HEK293 (cell line): ENCODE measurements at regions not wholly inside any gene's neighbourhood (a gene's known extent, or its start where the extent isn't known, plus 50 kb on each side); places are given as distances from the start of the nearest gene placed in this dataset.

Experiments
- CTCF ChIA-PET: fragments of 350-600 bp; formaldehyde crosslinking; extraction: SDS; loops from one replicate; lab custom pipeline; 2021; ENCODE audit warnings: antibody characterized with exemption; lab: Yijun Ruan, JAX
- POLR2A ChIA-PET: fragments of 300-600 bp; formaldehyde crosslinking; extraction: SDS; loops from one replicate; lab custom pipeline; 2020; ENCODE audit warnings: antibody characterized with exemption, inconsistent platforms; lab: Yijun Ruan, JAX
- H3K27ac ChIP-seq: fragments of 200-500 bp; sonication (Bioruptor generic); 2 replicates; pipeline ENCODE4 v1.5.1; 2014; ENCODE audit warnings: low read depth, low read length, control low read depth, inconsistent platforms; ENCODE audit errors: extremely low read depth
- H3K36me3 ChIP-seq, 2 experiments: fragments of 200-500 bp in 1 of 2; sonication (Bioruptor generic) in 1 of 2; 1 replicate in 1 of 2; 2 replicates in 1 of 2; pipeline ENCODE4 v1.5.1; 2014 to 2017; ENCODE audit warnings: inconsistent platforms in 2 of 2, low read length in 2 of 2; ENCODE audit not compliant: control insufficient read depth in 2 of 2, insufficient read depth in 1 of 2
- H3K4me1 ChIP-seq: fragments of 200-500 bp; sonication (Bioruptor generic); 2 replicates; pipeline ENCODE4 v1.5.1; 2014; ENCODE audit warnings: mild to moderate bottlenecking, low read length, inconsistent platforms; ENCODE audit not compliant: control insufficient read depth, insufficient read depth
- H3K4me3 ChIP-seq: 2 replicates; pipeline ENCODE4 v1.5.1; 2011; ENCODE audit warnings: low read depth, mild to moderate bottlenecking, control low read depth, low read length, moderate library complexity
- H3K9me3 ChIP-seq: fragments of 200-500 bp; sonication (Bioruptor generic); 2 replicates; pipeline ENCODE4 v1.5.1; 2014; ENCODE audit warnings: low read depth, low read length, inconsistent platforms; ENCODE audit not compliant: control insufficient read depth, insufficient read depth
- FEZF1 ChIP-seq: fragments of 450-650 bp; formaldehyde crosslinking; IDR thresholded peaks from 2 replicates; pipeline ENCODE4 v1.5.1; 2016; ENCODE audit warnings: missing biosample characterization, missing genetic modification characterization
- KLF7 ChIP-seq: fragments of 450-650 bp; formaldehyde crosslinking; IDR thresholded peaks from 2 replicates; pipeline ENCODE4 v1.5.1; 2016; ENCODE audit warnings: missing biosample characterization, missing genetic modification characterization, borderline replicate concordance
- KLF9 ChIP-seq: fragments of 450-650 bp; formaldehyde crosslinking; IDR thresholded peaks from 2 replicates; pipeline ENCODE4 v1.5.1; 2016; ENCODE audit warnings: missing biosample characterization, missing genetic modification characterization, low read depth
- SCRT1 ChIP-seq: fragments of 450-650 bp; formaldehyde crosslinking; IDR thresholded peaks from 2 replicates; pipeline ENCODE4 v1.5.1; 2016; ENCODE audit warnings: missing biosample characterization, missing genetic modification characterization, borderline replicate concordance
- TCF7L2 ChIP-seq: IDR thresholded peaks from 2 replicates; pipeline ENCODE4 v1.6.1; 2011; ENCODE audit warnings: low read depth, mild to moderate bottlenecking, inconsistent platforms, low read length, moderate library complexity, borderline replicate concordance
- ZFP37 ChIP-seq: fragments of 450-650 bp; formaldehyde crosslinking; IDR thresholded peaks from 2 replicates; pipeline ENCODE4 v1.5.1; 2016; ENCODE audit warnings: missing biosample characterization, missing genetic modification characterization
- ZNF121 ChIP-seq: fragments of 450-650 bp; formaldehyde crosslinking; IDR thresholded peaks from 2 replicates; pipeline ENCODE4 v1.5.1; 2016; ENCODE audit warnings: missing biosample characterization, missing genetic modification characterization
- ZNF202 ChIP-seq: fragments of 450-650 bp; formaldehyde crosslinking; IDR thresholded peaks from 2 replicates; pipeline ENCODE4 v1.5.1; 2016; ENCODE audit warnings: missing biosample characterization, missing genetic modification characterization, borderline replicate concordance
- ZNF214 ChIP-seq: fragments of 450-650 bp; formaldehyde crosslinking; IDR thresholded peaks from 2 replicates; pipeline ENCODE4 v1.5.1; 2017; ENCODE audit warnings: missing biosample characterization, mild to moderate bottlenecking, missing genetic modification characterization, borderline replicate concordance
- ZNF341 ChIP-seq: fragments of 450-650 bp; formaldehyde crosslinking; IDR thresholded peaks from 2 replicates; pipeline ENCODE4; 2016; ENCODE audit warnings: low read depth, missing biosample characterization, missing genetic modification characterization
- ZNF48 ChIP-seq: fragments of 450-650 bp; formaldehyde crosslinking; IDR thresholded peaks from 2 replicates; pipeline ENCODE4 v1.5.1; 2016; ENCODE audit warnings: missing biosample characterization, missing genetic modification characterization
- ZNF544 ChIP-seq: fragments of 450-650 bp; formaldehyde crosslinking; IDR thresholded peaks from 2 replicates; pipeline ENCODE4 v1.5.0; 2017; ENCODE audit warnings: missing biosample characterization, missing genetic modification characterization
- ZNF561 ChIP-seq: fragments of 450-650 bp; IDR thresholded peaks from 2 replicates; pipeline ENCODE4 v1.5.1; 2018; ENCODE audit warnings: missing biosample characterization, missing genetic modification characterization, borderline replicate concordance
- ZNF677 ChIP-seq: fragments of 450-650 bp; IDR thresholded peaks from 2 replicates; pipeline ENCODE4 v1.5.0; 2018; ENCODE audit warnings: missing biosample characterization, mild to moderate bottlenecking, missing genetic modification characterization, moderate library complexity
- ZNF792 ChIP-seq: fragments of 450-650 bp; formaldehyde crosslinking; IDR thresholded peaks from 2 replicates; pipeline ENCODE4 v1.5.1; 2016; ENCODE audit warnings: missing biosample characterization, missing genetic modification characterization
- ZSCAN23 ChIP-seq: fragments of 450-650 bp; formaldehyde crosslinking; IDR thresholded peaks from 2 replicates; pipeline ENCODE4 v1.5.1; 2016; ENCODE audit warnings: missing biosample characterization, missing genetic modification characterization
- TF ChIP-seq, protein P1 (sequence below): sonication (generic); formaldehyde crosslinking; IDR thresholded peaks from 2 replicates; pipeline ENCODE4 v1.8.1; 2022; ENCODE audit warnings: mild to moderate bottlenecking, moderate library complexity, missing genetic modification reagents
- TF ChIP-seq, protein P2 (sequence below): fragments of 450-650 bp; formaldehyde crosslinking; IDR thresholded peaks from 2 replicates; pipeline ENCODE4 v1.5.1; 2016; ENCODE audit warnings: missing biosample characterization, missing genetic modification characterization
- TF ChIP-seq, protein P3 (sequence below): fragments of 450-650 bp; formaldehyde crosslinking; IDR thresholded peaks from 2 replicates; pipeline ENCODE4 v1.5.1; 2016; ENCODE audit warnings: missing biosample characterization, missing genetic modification characterization

DNA sequence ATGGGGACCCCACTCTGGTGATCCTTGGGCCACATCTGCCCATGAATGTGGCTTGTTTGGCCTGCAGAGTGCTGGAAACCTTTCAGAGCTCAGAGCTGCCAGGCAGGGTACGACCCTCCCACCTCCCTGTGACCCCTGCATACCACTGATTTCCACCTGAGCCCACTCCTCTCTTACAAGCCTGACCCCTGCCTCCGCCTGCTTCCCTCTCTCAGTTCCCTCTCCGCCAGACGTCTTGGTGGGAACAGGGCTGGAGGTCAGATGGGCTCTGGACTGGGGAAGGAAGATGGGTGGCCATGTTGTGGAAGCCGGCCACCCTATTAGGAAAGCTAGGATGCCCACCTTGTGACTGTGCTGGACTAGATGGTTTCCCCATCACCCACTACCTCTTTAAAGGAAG is 185.1 kb downstream of the KATNIP start:
- TF ChIP-seq, protein P1, sequence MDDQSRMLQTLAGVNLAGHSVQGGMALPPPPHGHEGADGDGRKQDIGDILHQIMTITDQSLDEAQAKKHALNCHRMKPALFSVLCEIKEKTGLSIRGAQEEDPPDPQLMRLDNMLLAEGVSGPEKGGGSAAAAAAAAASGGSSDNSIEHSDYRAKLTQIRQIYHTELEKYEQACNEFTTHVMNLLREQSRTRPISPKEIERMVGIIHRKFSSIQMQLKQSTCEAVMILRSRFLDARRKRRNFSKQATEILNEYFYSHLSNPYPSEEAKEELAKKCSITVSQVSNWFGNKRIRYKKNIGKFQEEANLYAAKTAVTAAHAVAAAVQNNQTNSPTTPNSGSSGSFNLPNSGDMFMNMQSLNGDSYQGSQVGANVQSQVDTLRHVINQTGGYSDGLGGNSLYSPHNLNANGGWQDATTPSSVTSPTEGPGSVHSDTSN = no peak
- no peak for TF ChIP-seq ZNF214
- TF ChIP-seq SCRT1 (tag by site-specific recombination) = no peak
- TF ChIP-seq ZNF121 (tag by site-specific recombination) = no peak
- no peak for TF ChIP-seq ZFP37 (tag by site-specific recombination)
- TF ChIP-seq, protein P2, sequence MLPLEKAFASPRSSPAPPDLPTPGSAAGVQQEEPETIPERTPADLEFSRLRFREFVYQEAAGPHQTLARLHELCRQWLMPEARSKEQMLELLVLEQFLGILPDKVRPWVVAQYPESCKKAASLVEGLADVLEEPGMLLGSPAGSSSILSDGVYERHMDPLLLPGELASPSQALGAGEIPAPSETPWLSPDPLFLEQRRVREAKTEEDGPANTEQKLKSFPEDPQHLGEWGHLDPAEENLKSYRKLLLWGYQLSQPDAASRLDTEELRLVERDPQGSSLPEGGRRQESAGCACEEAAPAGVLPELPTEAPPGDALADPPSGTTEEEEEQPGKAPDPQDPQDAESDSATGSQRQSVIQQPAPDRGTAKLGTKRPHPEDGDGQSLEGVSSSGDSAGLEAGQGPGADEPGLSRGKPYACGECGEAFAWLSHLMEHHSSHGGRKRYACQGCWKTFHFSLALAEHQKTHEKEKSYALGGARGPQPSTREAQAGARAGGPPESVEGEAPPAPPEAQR (tag by site-specific recombination) = no peak
- TF ChIP-seq, protein P3, sequence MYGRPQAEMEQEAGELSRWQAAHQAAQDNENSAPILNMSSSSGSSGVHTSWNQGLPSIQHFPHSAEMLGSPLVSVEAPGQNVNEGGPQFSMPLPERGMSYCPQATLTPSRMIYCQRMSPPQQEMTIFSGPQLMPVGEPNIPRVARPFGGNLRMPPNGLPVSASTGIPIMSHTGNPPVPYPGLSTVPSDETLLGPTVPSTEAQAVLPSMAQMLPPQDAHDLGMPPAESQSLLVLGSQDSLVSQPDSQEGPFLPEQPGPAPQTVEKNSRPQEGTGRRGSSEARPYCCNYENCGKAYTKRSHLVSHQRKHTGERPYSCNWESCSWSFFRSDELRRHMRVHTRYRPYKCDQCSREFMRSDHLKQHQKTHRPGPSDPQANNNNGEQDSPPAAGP (tag by site-specific recombination) = no peak
- no peak for TF ChIP-seq KLF7 (tag by site-specific recombination)
- Histone ChIP-seq H3K27ac (no peak overlapping the region), H3K4me1 (no peaks in the 10 kb centered on the region), H3K36me3 (no peaks in the 10 kb centered on the region), H3K9me3 (no peaks in the 10 kb centered on the region), H3K4me3 (no peak overlapping the region)
- ChIA-PET CTCF (no interaction called here), POLR2A (no interaction called here)

DNA sequence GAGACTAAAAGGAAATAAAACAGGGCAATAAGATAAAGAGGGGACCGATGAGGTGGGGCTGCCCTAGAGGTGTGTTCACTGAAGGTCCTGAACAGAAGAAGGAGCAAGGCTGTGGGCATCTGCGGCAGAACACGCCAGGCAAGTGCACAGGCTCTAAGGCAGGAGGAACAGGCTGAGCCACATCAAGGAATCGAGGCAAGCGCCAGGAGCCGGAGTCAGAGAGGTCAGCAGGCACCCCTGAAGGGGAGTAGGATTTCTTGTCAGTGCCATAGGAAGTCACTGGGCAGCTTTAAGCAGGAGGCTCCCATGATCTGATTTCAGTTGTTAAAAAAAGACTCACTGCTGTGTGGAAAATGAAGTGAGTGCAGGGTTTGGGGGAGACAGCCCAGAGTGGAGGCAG is 186.5 kb downstream of the KATNIP start:
- H3K36me3 ChIP-seq = peaks cover 0 to 5% of the 10 kb centered on the region in 2 experiments; a peak in 1 of 3 replicates
- H3K4me1 ChIP-seq = no peaks in the 10 kb centered on the region
- POLR2A ChIA-PET = no interaction called here
- no peak for TF ChIP-seq ZSCAN23 (tag by site-specific recombination)
- TF ChIP-seq ZNF544 (tag by site-specific recombination) = no peak
- TF ChIP-seq TCF7L2 = no peak
- no peak for TF ChIP-seq ZNF677 (tag by site-specific recombination)
- TF ChIP-seq ZNF792 (tag by site-specific recombination) = no peak
- no peak for TF ChIP-seq ZNF341 (tag by site-specific recombination)
- no peak for TF ChIP-seq ZNF48 (tag by site-specific recombination)
- TF ChIP-seq, all 188 proteins: peak for 0
- no peak overlapping the region for H3K4me3 ChIP-seq
- no peak overlapping the region for H3K27ac ChIP-seq
- no peaks in the 10 kb centered on the region for H3K9me3 ChIP-seq
- CTCF ChIA-PET = no interaction called here

DNA sequence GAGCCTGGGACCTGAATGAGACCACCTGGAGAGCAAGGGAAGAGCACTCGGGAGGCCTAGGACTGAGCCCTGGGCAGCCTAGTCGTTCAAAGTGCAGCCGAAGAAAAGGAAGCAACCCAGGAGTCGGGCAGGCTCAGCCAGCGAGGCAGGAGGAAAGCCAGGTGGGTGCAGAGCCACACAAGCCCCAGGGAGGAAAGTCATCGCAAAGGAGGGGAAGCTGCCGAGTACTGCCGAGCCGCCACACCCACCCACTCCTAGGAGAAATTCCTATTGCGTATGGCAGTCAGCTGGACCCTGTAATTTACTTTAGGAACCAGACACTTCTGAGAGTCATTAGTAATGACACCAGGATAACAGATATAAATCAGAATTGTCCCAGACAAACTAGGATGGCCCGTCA is 187.6 kb downstream of the KATNIP start:
- Histone ChIP-seq H3K9me3 (no peaks in the 10 kb centered on the region), H3K4me1 (no peaks in the 10 kb centered on the region), H3K36me3 (peaks cover 0 to 5% of the 10 kb centered on the region in 2 experiments; a peak in 1 of 3 replicates), H3K4me3 (no peak overlapping the region), H3K27ac (no peak overlapping the region)
- CTCF ChIA-PET = no interaction called here
- POLR2A ChIA-PET = no interaction called here
- TF ChIP-seq ZNF202 (tag by site-specific recombination) = no peak
- no peak for TF ChIP-seq KLF9 (tag by site-specific recombination)
- TF ChIP-seq FEZF1 = no peak
- TF ChIP-seq ZNF561 (tag by site-specific recombination) = no peak
